ENCODE measurements at regions not wholly inside any gene's neighbourhood (a gene's known extent, or its start where the extent isn't known, plus 50 kb on each side); places are given as distances from the start of the nearest gene placed in this dataset.

DNA sequence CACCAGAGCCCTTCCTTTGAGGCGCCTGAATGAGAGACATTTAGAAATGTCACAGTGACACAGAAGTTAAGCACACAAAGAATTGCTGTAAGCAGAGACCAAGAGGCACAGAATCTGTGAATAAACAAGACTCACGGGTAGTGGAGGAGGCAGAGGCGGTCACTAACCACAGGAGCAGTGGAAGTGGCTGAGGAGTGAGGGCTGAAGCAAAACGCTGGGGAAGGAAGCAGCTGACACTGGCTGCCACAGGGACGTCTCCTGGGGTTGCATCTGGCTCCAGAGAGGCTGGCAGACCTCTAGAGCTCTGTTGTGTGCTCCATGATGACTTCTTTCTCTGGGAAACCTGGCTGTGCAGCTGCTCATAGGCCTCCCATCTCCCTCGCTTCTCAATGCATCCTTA, 65.0 kb upstream of the SLC2A12 start:
- Histone ChIP-seq H3K27ac (no peak overlapping the region), H3K9me3 (peaks cover 0 to 3% (median 0%) of the 10 kb centered on the region in 8 donors), H3K27me3 (replicated peaks in 1 of 7) (peaks cover 0 to 20% (median 0%) of the 10 kb centered on the region in 7 donors), H3K4me1 (no peaks in the 10 kb centered on the region), H3K4me3 (no peak overlapping the region), H3K36me3 (no peaks in the 10 kb centered on the region)
- TF ChIP-seq POLR2A (IDR thresholded peaks at IDR 0.05) (no peak), POLR2AphosphoS5 (IDR thresholded peaks at IDR 0.05) (no peak)
- TF ChIP-seq, protein P1, sequence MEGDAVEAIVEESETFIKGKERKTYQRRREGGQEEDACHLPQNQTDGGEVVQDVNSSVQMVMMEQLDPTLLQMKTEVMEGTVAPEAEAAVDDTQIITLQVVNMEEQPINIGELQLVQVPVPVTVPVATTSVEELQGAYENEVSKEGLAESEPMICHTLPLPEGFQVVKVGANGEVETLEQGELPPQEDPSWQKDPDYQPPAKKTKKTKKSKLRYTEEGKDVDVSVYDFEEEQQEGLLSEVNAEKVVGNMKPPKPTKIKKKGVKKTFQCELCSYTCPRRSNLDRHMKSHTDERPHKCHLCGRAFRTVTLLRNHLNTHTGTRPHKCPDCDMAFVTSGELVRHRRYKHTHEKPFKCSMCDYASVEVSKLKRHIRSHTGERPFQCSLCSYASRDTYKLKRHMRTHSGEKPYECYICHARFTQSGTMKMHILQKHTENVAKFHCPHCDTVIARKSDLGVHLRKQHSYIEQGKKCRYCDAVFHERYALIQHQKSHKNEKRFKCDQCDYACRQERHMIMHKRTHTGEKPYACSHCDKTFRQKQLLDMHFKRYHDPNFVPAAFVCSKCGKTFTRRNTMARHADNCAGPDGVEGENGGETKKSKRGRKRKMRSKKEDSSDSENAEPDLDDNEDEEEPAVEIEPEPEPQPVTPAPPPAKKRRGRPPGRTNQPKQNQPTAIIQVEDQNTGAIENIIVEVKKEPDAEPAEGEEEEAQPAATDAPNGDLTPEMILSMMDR (IDR thresholded peaks at IDR 0.05 in 8 of 11, conservative IDR thresholded peaks at IDR 0.05 in 3 of 11), result no peak
- DNase-seq, result no peak
- WGBS, 5 donors, result 22 to 31% (median 27%) methylated on average over 6 of the region's 6 CpGs
- intact Hi-C loops (cut with DNase I; ENCODE audit: low total_unique reads), result no loop called here

DNA sequence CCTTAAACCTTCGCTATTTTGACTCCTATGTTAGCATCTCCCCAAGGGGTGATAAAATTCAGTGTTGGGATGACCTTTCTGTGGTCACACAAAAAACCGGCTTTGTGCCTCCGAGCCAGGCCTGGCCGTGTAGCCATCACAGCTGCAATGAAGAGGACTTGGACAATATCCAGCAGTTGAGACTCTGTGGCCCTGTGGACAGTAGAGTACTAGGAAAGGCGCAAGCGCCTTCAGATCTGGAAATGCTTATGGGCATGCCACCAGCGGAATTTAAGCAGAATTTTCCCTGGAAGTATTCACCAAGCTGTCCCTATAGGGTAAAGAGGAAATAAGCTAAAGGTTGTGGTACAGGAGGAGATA, 63.3 kb upstream of the SLC2A12 start:
- TF ChIP-seq, protein P1 (IDR thresholded peaks at IDR 0.05 in 8 of 11, conservative IDR thresholded peaks at IDR 0.05 in 3 of 11), result no peak
- TF ChIP-seq POLR2A (IDR thresholded peaks at IDR 0.05), result no peak
- intact Hi-C loops (cut with DNase I; ENCODE audit: low total_unique reads), result no loop called here
- Histone ChIP-seq H3K36me3 (no peaks in the 10 kb centered on the region), H3K27ac (no peak overlapping the region), H3K4me3 (no peak overlapping the region), H3K27me3 (replicated peaks in 1 of 7) (peaks cover 0 to 20% (median 0%) of the 10 kb centered on the region in 7 donors), H3K9me3 (peaks cover 0 to 3% (median 0%) of the 10 kb centered on the region in 8 donors), H3K4me1 (no peaks in the 10 kb centered on the region)
- DNase-seq, result no peak
- 80 to 87% (median 85%) methylated on average over 7 of the region's 7 CpGs for WGBS, 5 donors

DNA sequence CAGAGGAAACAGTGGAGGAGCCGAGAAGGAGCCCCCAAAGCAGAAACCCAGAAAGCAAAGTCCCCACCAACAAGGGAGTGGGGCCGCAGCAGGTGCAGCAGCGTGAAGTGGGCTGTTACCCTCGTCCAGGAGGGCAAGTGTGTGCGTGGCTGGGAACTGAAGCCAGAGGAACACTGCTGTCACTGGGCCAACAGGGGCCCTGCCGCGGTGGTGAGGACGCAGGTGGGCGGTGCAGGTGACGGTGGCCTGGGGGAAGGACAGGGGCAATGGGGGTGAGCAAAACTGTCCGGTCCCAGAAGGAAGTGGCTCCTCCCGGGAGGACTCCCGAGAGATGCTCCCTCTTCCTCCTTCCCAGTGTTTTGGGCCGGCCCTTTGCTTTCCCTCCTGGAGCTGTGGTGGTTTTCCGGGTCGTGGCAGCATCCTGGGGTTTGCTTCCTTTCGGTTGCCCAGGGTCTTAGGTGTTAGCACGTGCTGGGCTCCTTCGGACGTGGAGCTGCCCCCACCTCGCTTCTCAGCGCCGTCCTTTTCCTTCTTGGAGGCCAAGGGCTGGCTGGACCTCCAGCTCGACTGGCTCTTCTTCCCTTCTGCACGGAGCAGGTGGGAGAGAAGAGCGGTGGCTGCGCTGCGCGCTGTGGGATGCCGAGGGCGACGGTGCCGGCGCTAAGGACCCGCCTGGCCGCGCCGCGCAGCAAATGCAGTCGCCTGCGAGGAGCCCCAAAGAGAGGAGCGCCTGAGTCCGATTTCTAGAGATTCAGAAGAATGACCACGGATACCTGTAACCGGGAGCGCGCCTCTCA, 62.7 kb upstream of the SLC2A12 start:
- WGBS, 5 donors, result 52 to 71% (median 67%) methylated on average over 42 to 47 of the region's 47 CpGs
- TF ChIP-seq POLR2AphosphoS5 (IDR thresholded peaks at IDR 0.05) (no peak), POLR2A (IDR thresholded peaks at IDR 0.05) (no peak)
- TF ChIP-seq, protein P1 (IDR thresholded peaks at IDR 0.05 in 8 of 11, conservative IDR thresholded peaks at IDR 0.05 in 3 of 11), result no peak

DNA sequence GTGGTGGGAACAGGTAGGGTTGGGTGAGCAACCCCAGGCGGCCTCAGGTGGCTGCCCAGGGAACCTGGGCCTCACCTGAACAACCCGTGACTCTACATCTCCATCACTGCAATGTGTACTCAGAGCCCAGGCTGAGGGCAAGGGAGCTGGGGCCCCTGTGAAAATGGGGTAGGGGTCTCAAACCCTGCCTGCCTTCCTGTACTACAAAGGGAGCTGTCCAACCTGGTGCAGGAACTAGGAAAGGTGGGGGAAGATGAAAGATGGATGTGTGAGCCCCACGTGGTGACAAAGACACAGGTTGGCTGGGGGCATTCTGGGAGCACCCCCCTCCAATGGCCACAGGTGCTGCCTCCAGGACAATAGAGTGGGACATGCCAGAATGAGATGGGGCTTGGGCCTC, 62.1 kb upstream of the SLC2A12 start:
- intact Hi-C loops (cut with DNase I; ENCODE audit: low total_unique reads), result no loop called here
- no peak for DNase-seq
- H3K4me1 ChIP-seq, result no peaks in the 10 kb centered on the region
- H3K36me3 ChIP-seq, result no peaks in the 10 kb centered on the region
- H3K27me3 ChIP-seq (replicated peaks in 1 of 7), result peaks cover 0 to 20% (median 0%) of the 10 kb centered on the region in 7 donors
- no peaks in the 10 kb centered on the region for H3K9me3 ChIP-seq
- TF ChIP-seq, protein P1 (IDR thresholded peaks at IDR 0.05 in 8 of 11, conservative IDR thresholded peaks at IDR 0.05 in 3 of 11), result no peak
- TF ChIP-seq POLR2AphosphoS5 (IDR thresholded peaks at IDR 0.05) (no peak), POLR2A (IDR thresholded peaks at IDR 0.05) (no peak)
- 70 to 81% (median 76%) methylated on average over 3 of the region's 3 CpGs for WGBS, 5 donors
- no peak overlapping the region for H3K4me3 ChIP-seq
- no peak overlapping the region for H3K27ac ChIP-seq

More for the DNA sequence above, 62.7 kb upstream of the SLC2A12 start:
- Histone ChIP-seq H3K9me3 (peaks cover 0 to 3% (median 0%) of the 10 kb centered on the region in 8 donors), H3K4me1 (no peaks in the 10 kb centered on the region), H3K27me3 (replicated peaks in 1 of 7) (peaks cover 0 to 20% (median 0%) of the 10 kb centered on the region in 7 donors), H3K36me3 (no peaks in the 10 kb centered on the region), H3K27ac (no peak overlapping the region), H3K4me3 (no peak overlapping the region)
- DNase-seq, result no peak
- intact Hi-C loops (cut with DNase I; ENCODE audit: low total_unique reads), result no loop called here

Measured in spleen (tissue), 11 donors.